Peyer's patch (tissue), 4 donors: ENCODE measurements at regions not wholly inside any gene's neighbourhood (a gene's known extent, or its start where the extent isn't known, plus 50 kb on each side); places are given as distances from the start of the nearest gene placed in this dataset.

Experiments used
- DNase-seq, 3 donors: peaks; one replicate each; pipeline ENCODE4 v3.0.0-alpha.2; 2017 to 2019
- H3K27ac ChIP-seq, 4 donors: fragments of 200-600 bp; sonication (generic); one replicate each; pipeline ENCODE4 v1.5.1; 2016 to 2019
- H3K27me3 ChIP-seq, 2 donors: fragments of 200-600 bp; sonication (generic); one replicate each; pipeline ENCODE4 v1.5.1; 2019
- H3K36me3 ChIP-seq, 3 donors: fragments of 200-600 bp; sonication (generic); one replicate each; pipeline ENCODE4 v1.5.1; 2016 to 2019
- H3K4me1 ChIP-seq, 4 donors: fragments of 200-600 bp; sonication (generic); one replicate each; pipeline ENCODE4 v1.5.1; 2016 to 2019
- H3K4me3 ChIP-seq, 4 donors: fragments of 200-600 bp; sonication (generic); 1 replicate in 3 of 4; 2 replicates in 1 of 4; pipeline ENCODE4 v1.5.1; 2016 to 2019; ENCODE audit warnings: mild to moderate bottlenecking in 1 of 4
- H3K9me3 ChIP-seq, 4 donors: fragments of 200-600 bp; sonication (generic); one replicate each; pipeline ENCODE4 v1.5.1; 2016 to 2019; ENCODE audit warnings: mild to moderate bottlenecking in 1 of 4
- POLR2A ChIP-seq, 2 donors: fragments of 450-650 bp; IDR thresholded peaks; one replicate each; pipeline ENCODE4 v1.5.1; 2017; ENCODE audit warnings: antibody characterized with exemption in 2 of 2, mild to moderate bottlenecking in 2 of 2, moderate library complexity in 2 of 2
- TF ChIP-seq, protein P1 (sequence below), 6 experiments: fragments of 450-650 bp in 4 of 6; fragments of 200-600 bp in 2 of 6; sonication (generic) in 1 of 6; IDR thresholded peaks; one replicate each; pipeline ENCODE4 v1.5.1; 2017 to 2019; ENCODE audit warnings: antibody characterized with exemption in 6 of 6, mild to moderate bottlenecking in 3 of 6, moderate library complexity in 1 of 6

- Histone ChIP-seq H3K36me3 (no peaks in the 10 kb centered on the region), H3K4me3 (no peak overlapping the region), H3K27ac (no peak overlapping the region), H3K4me1 (no peaks in the 10 kb centered on the region), H3K9me3 (no peaks in the 10 kb centered on the region), H3K27me3 (no peaks in the 10 kb centered on the region)
- no peak for DNase-seq
- TF ChIP-seq, protein P1, sequence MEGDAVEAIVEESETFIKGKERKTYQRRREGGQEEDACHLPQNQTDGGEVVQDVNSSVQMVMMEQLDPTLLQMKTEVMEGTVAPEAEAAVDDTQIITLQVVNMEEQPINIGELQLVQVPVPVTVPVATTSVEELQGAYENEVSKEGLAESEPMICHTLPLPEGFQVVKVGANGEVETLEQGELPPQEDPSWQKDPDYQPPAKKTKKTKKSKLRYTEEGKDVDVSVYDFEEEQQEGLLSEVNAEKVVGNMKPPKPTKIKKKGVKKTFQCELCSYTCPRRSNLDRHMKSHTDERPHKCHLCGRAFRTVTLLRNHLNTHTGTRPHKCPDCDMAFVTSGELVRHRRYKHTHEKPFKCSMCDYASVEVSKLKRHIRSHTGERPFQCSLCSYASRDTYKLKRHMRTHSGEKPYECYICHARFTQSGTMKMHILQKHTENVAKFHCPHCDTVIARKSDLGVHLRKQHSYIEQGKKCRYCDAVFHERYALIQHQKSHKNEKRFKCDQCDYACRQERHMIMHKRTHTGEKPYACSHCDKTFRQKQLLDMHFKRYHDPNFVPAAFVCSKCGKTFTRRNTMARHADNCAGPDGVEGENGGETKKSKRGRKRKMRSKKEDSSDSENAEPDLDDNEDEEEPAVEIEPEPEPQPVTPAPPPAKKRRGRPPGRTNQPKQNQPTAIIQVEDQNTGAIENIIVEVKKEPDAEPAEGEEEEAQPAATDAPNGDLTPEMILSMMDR (IDR thresholded peaks at IDR 0.05) = no peak
- no peak for TF ChIP-seq POLR2A (IDR thresholded peaks at IDR 0.05)
Observed at GRCh38 chr11:26044389-26044788, 287.5 kb upstream of the ANO3 start.

- no peak for DNase-seq
- no peaks in the 10 kb centered on the region for H3K36me3 ChIP-seq
- no peaks in the 10 kb centered on the region for H3K27me3 ChIP-seq
- H3K9me3 ChIP-seq = no peaks in the 10 kb centered on the region
- TF ChIP-seq POLR2A (IDR thresholded peaks at IDR 0.05) = no peak
- TF ChIP-seq, protein P1 (IDR thresholded peaks at IDR 0.05) = no peak
- no peaks in the 10 kb centered on the region for H3K4me1 ChIP-seq
- no peak overlapping the region for H3K4me3 ChIP-seq
- no peak overlapping the region for H3K27ac ChIP-seq
Observed at GRCh38 chr11:26045082-26045481, 286.8 kb upstream of the ANO3 start.

DNA sequence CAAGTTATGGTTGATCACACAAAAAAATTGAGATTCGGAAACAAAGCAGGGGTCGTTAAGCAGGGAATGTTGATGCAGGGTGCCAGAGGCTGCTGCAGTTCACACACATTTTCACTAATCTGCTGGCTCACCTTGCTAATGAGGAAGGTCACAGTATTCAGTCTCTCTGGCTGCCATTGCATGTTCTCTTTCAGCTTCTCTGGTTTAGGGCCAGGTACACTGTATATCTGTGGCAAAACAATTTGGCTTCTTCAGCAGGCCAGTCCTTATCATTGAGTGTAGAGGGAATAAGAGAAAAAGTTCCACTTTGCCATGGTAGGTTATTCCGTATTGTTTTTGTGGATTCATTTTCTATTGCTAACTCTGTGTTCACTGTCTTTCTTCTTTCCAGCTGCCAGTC is 283.7 kb upstream of the ANO3 start:
- DNase-seq = no peak
- Histone ChIP-seq H3K9me3 (no peaks in the 10 kb centered on the region), H3K4me3 (no peak overlapping the region), H3K27me3 (no peaks in the 10 kb centered on the region), H3K4me1 (no peaks in the 10 kb centered on the region), H3K36me3 (no peaks in the 10 kb centered on the region), H3K27ac (no peak overlapping the region)
- TF ChIP-seq, protein P1 (IDR thresholded peaks at IDR 0.05) = no peak
- TF ChIP-seq POLR2A (IDR thresholded peaks at IDR 0.05) = no peak

DNA sequence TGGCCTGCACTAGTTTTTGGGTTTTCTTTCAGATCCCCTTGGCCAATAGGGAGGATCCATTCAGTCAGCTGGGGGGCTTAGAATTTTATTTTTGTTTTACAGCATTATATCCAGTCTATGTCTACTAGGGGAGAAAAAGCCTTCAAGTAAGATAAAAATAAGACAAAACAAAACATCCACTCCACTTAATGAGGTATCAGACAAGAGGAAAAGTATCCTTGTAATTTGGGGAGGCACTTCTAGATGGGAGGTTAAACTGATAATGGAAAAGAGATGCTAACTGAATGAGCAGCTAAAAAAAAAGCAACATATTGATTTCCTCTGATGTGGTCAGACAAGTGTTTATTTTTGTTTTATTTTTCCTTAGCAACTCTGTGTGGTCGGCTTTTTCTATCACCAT is 278.0 kb upstream of the ANO3 start:
- H3K9me3 ChIP-seq = no peaks in the 10 kb centered on the region

GRCh38 chr11:26062660-26063059 is 269.3 kb upstream of the ANO3 start:
- Histone ChIP-seq H3K4me1 (no peaks in the 10 kb centered on the region), H3K9me3 (no peaks in the 10 kb centered on the region), H3K36me3 (no peaks in the 10 kb centered on the region), H3K27ac (no peak overlapping the region), H3K27me3 (no peaks in the 10 kb centered on the region), H3K4me3 (no peak overlapping the region)
- DNase-seq = no peak
- TF ChIP-seq POLR2A (IDR thresholded peaks at IDR 0.05) = no peak
- TF ChIP-seq, protein P1 (IDR thresholded peaks at IDR 0.05) = no peak

More for the DNA sequence above, 278.0 kb upstream of the ANO3 start:
- Histone ChIP-seq H3K27ac (no peak overlapping the region), H3K4me1 (no peaks in the 10 kb centered on the region), H3K36me3 (no peaks in the 10 kb centered on the region), H3K27me3 (no peaks in the 10 kb centered on the region), H3K4me3 (no peak overlapping the region)
- DNase-seq = no peak
- TF ChIP-seq POLR2A (IDR thresholded peaks at IDR 0.05) = no peak
- TF ChIP-seq, protein P1 (IDR thresholded peaks at IDR 0.05) = no peak

DNA sequence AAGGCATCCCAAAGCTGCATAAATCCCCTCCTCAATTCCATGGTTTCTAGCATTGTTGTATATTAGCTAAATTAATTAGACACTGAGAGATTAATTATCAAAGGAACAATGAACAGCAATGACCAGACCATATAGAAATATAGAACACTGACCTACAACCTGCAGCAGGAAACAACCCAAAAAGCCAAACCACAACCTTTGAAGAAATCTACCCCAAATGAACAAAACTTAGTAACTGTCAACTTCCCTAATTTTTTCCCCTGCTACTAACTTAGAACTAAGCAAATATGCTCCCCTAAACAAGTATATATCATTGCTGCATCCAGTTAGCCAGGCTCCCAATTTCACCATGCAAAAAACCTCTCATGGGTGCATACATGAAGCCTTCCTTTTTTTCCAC is 268.0 kb upstream of the ANO3 start:
- TF ChIP-seq POLR2A (IDR thresholded peaks at IDR 0.05) = no peak
- TF ChIP-seq, protein P1 (IDR thresholded peaks at IDR 0.05) = no peak
- no peaks in the 10 kb centered on the region for H3K27me3 ChIP-seq

More for the DNA sequence above, 268.0 kb upstream of the ANO3 start:
- no peak overlapping the region for H3K27ac ChIP-seq
- H3K4me3 ChIP-seq = no peak overlapping the region
- H3K36me3 ChIP-seq = no peaks in the 10 kb centered on the region
- H3K9me3 ChIP-seq = no peaks in the 10 kb centered on the region
- DNase-seq = no peak
- H3K4me1 ChIP-seq = no peaks in the 10 kb centered on the region
